ENCODE measurements at regions not wholly inside any gene's neighbourhood (a gene's known extent, or its start where the extent isn't known, plus 50 kb on each side); places are given as distances from the start of the nearest gene placed in this dataset.

DNA sequence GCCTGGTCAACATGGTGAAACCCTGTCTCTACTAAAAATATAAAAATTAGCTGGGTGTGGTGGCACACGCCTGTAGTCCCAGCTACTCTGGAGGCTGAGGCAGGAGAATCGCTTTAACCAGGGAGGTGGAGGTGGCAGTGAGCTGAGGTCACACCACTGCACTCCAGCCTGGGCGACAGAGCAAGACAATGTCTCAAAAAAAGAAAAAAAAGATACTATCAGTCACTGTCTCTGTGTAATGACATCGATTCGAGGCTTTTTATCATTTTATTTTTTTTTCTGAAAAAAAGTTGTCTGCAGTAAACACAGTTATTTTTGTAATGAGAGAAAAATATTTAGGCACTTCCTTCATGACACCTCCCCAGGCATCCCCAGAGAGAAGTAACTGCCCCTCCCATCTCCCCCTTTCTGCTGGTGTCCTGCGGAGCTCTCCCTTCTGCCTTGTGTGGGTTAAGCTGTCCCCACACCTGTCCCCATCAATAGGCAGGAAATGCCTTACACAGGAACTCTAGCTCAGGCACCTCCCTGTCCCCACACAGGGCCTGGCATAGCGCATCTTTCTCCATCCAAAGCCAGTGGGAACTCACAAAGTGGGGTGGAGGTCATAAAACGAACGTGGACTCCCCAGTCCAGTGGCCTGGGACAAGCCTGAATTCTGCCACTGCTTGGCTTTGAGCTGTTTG is 132.0 kb downstream of the SYF2 start:
- H3K36me3 ChIP-seq (ENCODE audit: control insufficient read depth, insufficient read depth, low read length) = no peaks in the 10 kb centered on the region
- H3K27me3 ChIP-seq (replicated peaks; ENCODE audit: control insufficient read depth, insufficient read depth, low read length) = no peaks in the 10 kb centered on the region
- no peak for DNase-seq (ENCODE audit: extremely low read depth, insufficient read length)
- H3K4me3 ChIP-seq (replicated peaks; ENCODE audit: low read depth, low read length) = no peak overlapping the region
- TF ChIP-seq, protein P1, sequence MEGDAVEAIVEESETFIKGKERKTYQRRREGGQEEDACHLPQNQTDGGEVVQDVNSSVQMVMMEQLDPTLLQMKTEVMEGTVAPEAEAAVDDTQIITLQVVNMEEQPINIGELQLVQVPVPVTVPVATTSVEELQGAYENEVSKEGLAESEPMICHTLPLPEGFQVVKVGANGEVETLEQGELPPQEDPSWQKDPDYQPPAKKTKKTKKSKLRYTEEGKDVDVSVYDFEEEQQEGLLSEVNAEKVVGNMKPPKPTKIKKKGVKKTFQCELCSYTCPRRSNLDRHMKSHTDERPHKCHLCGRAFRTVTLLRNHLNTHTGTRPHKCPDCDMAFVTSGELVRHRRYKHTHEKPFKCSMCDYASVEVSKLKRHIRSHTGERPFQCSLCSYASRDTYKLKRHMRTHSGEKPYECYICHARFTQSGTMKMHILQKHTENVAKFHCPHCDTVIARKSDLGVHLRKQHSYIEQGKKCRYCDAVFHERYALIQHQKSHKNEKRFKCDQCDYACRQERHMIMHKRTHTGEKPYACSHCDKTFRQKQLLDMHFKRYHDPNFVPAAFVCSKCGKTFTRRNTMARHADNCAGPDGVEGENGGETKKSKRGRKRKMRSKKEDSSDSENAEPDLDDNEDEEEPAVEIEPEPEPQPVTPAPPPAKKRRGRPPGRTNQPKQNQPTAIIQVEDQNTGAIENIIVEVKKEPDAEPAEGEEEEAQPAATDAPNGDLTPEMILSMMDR (IDR thresholded peaks at IDR 0.05; ENCODE audit: insufficient read depth, low read length, poor library complexity, severe bottlenecking) = no peak

- no peaks in the 10 kb centered on the region for H3K27me3 ChIP-seq (replicated peaks; ENCODE audit: control insufficient read depth, insufficient read depth, low read length)
- DNase-seq (ENCODE audit: extremely low read depth, insufficient read length) = peak; percentile 52
- TF ChIP-seq, protein P1 (IDR thresholded peaks at IDR 0.05; ENCODE audit: insufficient read depth, low read length, poor library complexity, severe bottlenecking) = no peak
- H3K36me3 ChIP-seq (ENCODE audit: control insufficient read depth, insufficient read depth, low read length) = no peaks in the 10 kb centered on the region
- no peak overlapping the region for H3K4me3 ChIP-seq (replicated peaks; ENCODE audit: low read depth, low read length)
These were observed 132.9 kb downstream of the SYF2 start for GRCh38 chr1:25099343-25099951.

- Histone ChIP-seq H3K36me3 (ENCODE audit: control insufficient read depth, insufficient read depth, low read length) (no peaks in the 10 kb centered on the region), H3K4me3 (replicated peaks; ENCODE audit: low read depth, low read length) (no peak overlapping the region), H3K27me3 (replicated peaks; ENCODE audit: control insufficient read depth, insufficient read depth, low read length) (no peaks in the 10 kb centered on the region)
- no peak for DNase-seq (ENCODE audit: extremely low read depth, insufficient read length)
- TF ChIP-seq, protein P1 (IDR thresholded peaks at IDR 0.05; ENCODE audit: insufficient read depth, low read length, poor library complexity, severe bottlenecking) = no peak
These were observed 133.6 kb downstream of the SYF2 start for GRCh38 chr1:25098717-25099116.

GRCh38 chr1:25096307-25097150 is 135.8 kb downstream of the SYF2 start:
- H3K36me3 ChIP-seq (ENCODE audit: control insufficient read depth, insufficient read depth, low read length) = no peaks in the 10 kb centered on the region
- no peak for DNase-seq (ENCODE audit: extremely low read depth, insufficient read length)
- no peaks in the 10 kb centered on the region for H3K27me3 ChIP-seq (replicated peaks; ENCODE audit: control insufficient read depth, insufficient read depth, low read length)
- TF ChIP-seq, protein P1 (IDR thresholded peaks at IDR 0.05; ENCODE audit: insufficient read depth, low read length, poor library complexity, severe bottlenecking) = no peak
- no peak overlapping the region for H3K4me3 ChIP-seq (replicated peaks; ENCODE audit: low read depth, low read length)

GRCh38 chr1:25095635-25096200 is 136.6 kb downstream of the SYF2 start:
- no peaks in the 10 kb centered on the region; the same call in 1 of the 2 replicates for H3K27me3 ChIP-seq (replicated peaks; ENCODE audit: control insufficient read depth, insufficient read depth, low read length)
- no peaks in the 10 kb centered on the region for H3K36me3 ChIP-seq (ENCODE audit: control insufficient read depth, insufficient read depth, low read length)

More at GRCh38 chr1:25095635-25096200, 136.6 kb downstream of the SYF2 start:
- TF ChIP-seq, protein P1 (IDR thresholded peaks at IDR 0.05; ENCODE audit: insufficient read depth, low read length, poor library complexity, severe bottlenecking) = no peak
- no peak overlapping the region for H3K4me3 ChIP-seq (replicated peaks; ENCODE audit: low read depth, low read length)
- DNase-seq (ENCODE audit: extremely low read depth, insufficient read length) = peak; percentile 44
